HEK293 (cell line): ENCODE measurements at regions not wholly inside any gene's neighbourhood (a gene's known extent, or its start where the extent isn't known, plus 50 kb on each side); places are given as distances from the start of the nearest gene placed in this dataset.

Experiments used
- EGR2 ChIP-seq: fragments of 450-650 bp; formaldehyde crosslinking; IDR thresholded peaks from 2 replicates; pipeline ENCODE4 v1.5.1; 2016; ENCODE audit warnings: low read depth, missing biosample characterization, missing genetic modification characterization
- OSR2 ChIP-seq: fragments of 450-650 bp; formaldehyde crosslinking; IDR thresholded peaks from 2 replicates; pipeline ENCODE4 v1.5.1; 2016; ENCODE audit warnings: missing biosample characterization, missing genetic modification characterization
- ZNF19 ChIP-seq: fragments of 450-650 bp; formaldehyde crosslinking; IDR thresholded peaks from 2 replicates; pipeline ENCODE4; 2016; ENCODE audit warnings: missing biosample characterization, missing genetic modification characterization, low read depth
- TF ChIP-seq, protein P1 (sequence below): fragments of 450-650 bp; formaldehyde crosslinking; IDR thresholded peaks from 2 replicates; pipeline ENCODE4 v1.5.1; 2016; ENCODE audit warnings: missing biosample characterization, missing genetic modification characterization

DNA sequence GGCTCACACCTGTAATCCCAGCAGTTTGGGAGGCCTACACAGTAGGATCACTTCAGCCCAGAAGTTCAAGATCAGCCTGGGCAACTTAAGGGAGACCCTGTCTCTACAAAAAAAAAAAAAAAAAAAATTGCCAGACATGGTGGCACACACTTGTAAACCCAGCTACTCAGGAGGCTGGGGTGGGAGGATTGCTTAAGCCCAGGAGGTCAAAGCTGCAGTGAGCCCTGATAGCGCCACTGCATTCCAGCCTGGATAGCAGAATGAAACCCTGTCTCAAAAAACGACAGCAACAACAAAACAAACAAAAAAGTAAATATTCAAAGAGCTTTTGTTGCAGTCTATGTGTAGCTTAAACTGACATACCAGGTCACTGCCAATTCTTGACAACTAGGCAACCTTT is 63.1 kb upstream of the TANK start:
- TF ChIP-seq, protein P1, sequence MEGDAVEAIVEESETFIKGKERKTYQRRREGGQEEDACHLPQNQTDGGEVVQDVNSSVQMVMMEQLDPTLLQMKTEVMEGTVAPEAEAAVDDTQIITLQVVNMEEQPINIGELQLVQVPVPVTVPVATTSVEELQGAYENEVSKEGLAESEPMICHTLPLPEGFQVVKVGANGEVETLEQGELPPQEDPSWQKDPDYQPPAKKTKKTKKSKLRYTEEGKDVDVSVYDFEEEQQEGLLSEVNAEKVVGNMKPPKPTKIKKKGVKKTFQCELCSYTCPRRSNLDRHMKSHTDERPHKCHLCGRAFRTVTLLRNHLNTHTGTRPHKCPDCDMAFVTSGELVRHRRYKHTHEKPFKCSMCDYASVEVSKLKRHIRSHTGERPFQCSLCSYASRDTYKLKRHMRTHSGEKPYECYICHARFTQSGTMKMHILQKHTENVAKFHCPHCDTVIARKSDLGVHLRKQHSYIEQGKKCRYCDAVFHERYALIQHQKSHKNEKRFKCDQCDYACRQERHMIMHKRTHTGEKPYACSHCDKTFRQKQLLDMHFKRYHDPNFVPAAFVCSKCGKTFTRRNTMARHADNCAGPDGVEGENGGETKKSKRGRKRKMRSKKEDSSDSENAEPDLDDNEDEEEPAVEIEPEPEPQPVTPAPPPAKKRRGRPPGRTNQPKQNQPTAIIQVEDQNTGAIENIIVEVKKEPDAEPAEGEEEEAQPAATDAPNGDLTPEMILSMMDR (tag by site-specific recombination) = no peak
- TF ChIP-seq EGR2 (no peak), OSR2 (tag by site-specific recombination) (no peak), ZNF19 (tag by site-specific recombination) (no peak)
